ENCODE measurements at regions not wholly inside any gene's neighbourhood (a gene's known extent, or its start where the extent isn't known, plus 50 kb on each side); places are given as distances from the start of the nearest gene placed in this dataset.
"Not testable (repeated sequence)": the region's sequence is repeated elsewhere in the genome, so short reads cannot be mapped to it uniquely, and the experiment has no call there.

- TF ChIP-seq TCF3 (IDR thresholded peaks at IDR 0.05; ENCODE audit: borderline replicate concordance, insufficient read depth, low read depth, low read length) = no peak
- TF ChIP-seq, protein P1, sequence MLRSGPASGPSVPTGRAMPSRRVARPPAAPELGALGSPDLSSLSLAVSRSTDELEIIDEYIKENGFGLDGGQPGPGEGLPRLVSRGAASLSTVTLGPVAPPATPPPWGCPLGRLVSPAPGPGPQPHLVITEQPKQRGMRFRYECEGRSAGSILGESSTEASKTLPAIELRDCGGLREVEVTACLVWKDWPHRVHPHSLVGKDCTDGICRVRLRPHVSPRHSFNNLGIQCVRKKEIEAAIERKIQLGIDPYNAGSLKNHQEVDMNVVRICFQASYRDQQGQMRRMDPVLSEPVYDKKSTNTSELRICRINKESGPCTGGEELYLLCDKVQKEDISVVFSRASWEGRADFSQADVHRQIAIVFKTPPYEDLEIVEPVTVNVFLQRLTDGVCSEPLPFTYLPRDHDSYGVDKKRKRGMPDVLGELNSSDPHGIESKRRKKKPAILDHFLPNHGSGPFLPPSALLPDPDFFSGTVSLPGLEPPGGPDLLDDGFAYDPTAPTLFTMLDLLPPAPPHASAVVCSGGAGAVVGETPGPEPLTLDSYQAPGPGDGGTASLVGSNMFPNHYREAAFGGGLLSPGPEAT (IDR thresholded peaks at IDR 0.05; ENCODE audit: low read depth) = no peak
- TF ChIP-seq YY1 (IDR thresholded peaks at IDR 0.05; ENCODE audit: low read depth, low read length) = no peak
- no peak for TF ChIP-seq ZNF274 (IDR thresholded peaks at IDR 0.05; ENCODE audit: insufficient read depth, insufficient read length)
- TF ChIP-seq CBFB (IDR thresholded peaks at IDR 0.05; ENCODE audit: low read depth) = no peak
- TF ChIP-seq RAD21 (IDR thresholded peaks at IDR 0.05; ENCODE audit: insufficient read depth, low read depth, low read length) = no peak
- no peak for TF ChIP-seq SUZ12 (IDR thresholded peaks at IDR 0.05; ENCODE audit: unreplicated experiment)
- TF ChIP-seq SUPT20H (IDR thresholded peaks at IDR 0.05; ENCODE audit: borderline replicate concordance, control insufficient read depth, low read depth, low read length) = no peak
- no peak for TF ChIP-seq HDAC6 (IDR thresholded peaks at IDR 0.05; ENCODE audit: unreplicated experiment)
Observed at GRCh38 chr1:148333875-148334338, 149.2 kb downstream of the PPIAL4G start (continued).

DNA sequence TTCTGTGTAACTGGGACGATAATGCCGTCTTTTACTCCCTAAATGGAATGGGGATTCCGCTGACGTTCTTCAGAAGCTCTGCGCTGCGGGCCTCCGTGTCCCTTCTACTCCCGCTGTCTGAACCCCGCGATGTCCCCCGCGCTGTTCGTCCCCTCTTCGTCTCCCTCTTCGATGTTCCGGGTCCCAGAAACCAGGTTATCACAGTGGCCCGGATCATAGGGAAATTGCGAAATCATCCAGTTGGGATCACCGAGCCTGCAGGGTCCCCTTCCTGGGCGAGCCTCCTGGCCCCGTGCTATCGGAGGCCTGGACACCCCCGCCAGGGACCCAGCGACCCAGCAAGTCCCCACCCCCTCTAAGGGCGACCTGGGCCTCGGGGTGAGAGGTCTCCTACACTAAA is 154.2 kb downstream of the PPIAL4G start:
- no TSS peak for BruUV-seq (replicated peaks)
- Histone ChIP-seq H3K4me1 (ENCODE audit: control insufficient read depth, insufficient read depth, low read length) (no peaks in the 10 kb centered on the region), H3K27ac (ENCODE audit: control insufficient read depth, insufficient read depth) (no peak overlapping the region), H3K4me2 (ENCODE audit: control insufficient read depth, insufficient read depth) (no peak overlapping the region), H4K20me1 (ENCODE audit: control insufficient read depth, insufficient read depth) (no peaks in the 10 kb centered on the region), H2AFZ (ENCODE audit: control insufficient read depth, low read depth, low read length) (no peak overlapping the region), H3K9ac (ENCODE audit: control insufficient read depth, insufficient read depth, low read length) (no peak overlapping the region), H3K4me3 (no peak overlapping the region), H3K36me3 (ENCODE audit: control insufficient read depth in 2 of 2, insufficient read depth in 2 of 2, low read length in 1 of 2) (no peaks in the 10 kb centered on the region), H3K9me3 (replicated peaks; ENCODE audit: control insufficient read depth, insufficient read depth, low read length) (peaks cover 3% of the 10 kb centered on the region; the same call in 1 of the 3 replicates), H3K27me3 (replicated peaks in 1 of 2; ENCODE audit: control insufficient read depth in 2 of 2, insufficient read depth in 2 of 2, low read length in 1 of 2) (peaks cover 0 to 1% of the 10 kb centered on the region in 2 experiments; a peak in 1 of 4 replicates), H3K79me2 (ENCODE audit: control insufficient read depth, insufficient read depth, low read length) (no peaks in the 10 kb centered on the region)
- in situ Hi-C loops (cut with MboI) = no loop called here
- SMC1A ChIA-PET (ENCODE audit: uncharacterized antibody, unreplicated experiment) = no interaction called here
- CTCF ChIA-PET = no interaction called here
- WGBS (ENCODE audit: insufficient coverage, insufficient replicate concordance, low lambda C conversion rate, missing lambda C conversion rate) = 66% methylated on average over 22 of the region's 26 CpGs
- TF ChIP-seq FOXK2 (IDR thresholded peaks at IDR 0.05) = no peak
- no peak for TF ChIP-seq MYC (IDR thresholded peaks at IDR 0.05; ENCODE audit: insufficient read depth, insufficient read length, insufficient replicate concordance, low read length, severe bottlenecking)
- TF ChIP-seq, protein P2, sequence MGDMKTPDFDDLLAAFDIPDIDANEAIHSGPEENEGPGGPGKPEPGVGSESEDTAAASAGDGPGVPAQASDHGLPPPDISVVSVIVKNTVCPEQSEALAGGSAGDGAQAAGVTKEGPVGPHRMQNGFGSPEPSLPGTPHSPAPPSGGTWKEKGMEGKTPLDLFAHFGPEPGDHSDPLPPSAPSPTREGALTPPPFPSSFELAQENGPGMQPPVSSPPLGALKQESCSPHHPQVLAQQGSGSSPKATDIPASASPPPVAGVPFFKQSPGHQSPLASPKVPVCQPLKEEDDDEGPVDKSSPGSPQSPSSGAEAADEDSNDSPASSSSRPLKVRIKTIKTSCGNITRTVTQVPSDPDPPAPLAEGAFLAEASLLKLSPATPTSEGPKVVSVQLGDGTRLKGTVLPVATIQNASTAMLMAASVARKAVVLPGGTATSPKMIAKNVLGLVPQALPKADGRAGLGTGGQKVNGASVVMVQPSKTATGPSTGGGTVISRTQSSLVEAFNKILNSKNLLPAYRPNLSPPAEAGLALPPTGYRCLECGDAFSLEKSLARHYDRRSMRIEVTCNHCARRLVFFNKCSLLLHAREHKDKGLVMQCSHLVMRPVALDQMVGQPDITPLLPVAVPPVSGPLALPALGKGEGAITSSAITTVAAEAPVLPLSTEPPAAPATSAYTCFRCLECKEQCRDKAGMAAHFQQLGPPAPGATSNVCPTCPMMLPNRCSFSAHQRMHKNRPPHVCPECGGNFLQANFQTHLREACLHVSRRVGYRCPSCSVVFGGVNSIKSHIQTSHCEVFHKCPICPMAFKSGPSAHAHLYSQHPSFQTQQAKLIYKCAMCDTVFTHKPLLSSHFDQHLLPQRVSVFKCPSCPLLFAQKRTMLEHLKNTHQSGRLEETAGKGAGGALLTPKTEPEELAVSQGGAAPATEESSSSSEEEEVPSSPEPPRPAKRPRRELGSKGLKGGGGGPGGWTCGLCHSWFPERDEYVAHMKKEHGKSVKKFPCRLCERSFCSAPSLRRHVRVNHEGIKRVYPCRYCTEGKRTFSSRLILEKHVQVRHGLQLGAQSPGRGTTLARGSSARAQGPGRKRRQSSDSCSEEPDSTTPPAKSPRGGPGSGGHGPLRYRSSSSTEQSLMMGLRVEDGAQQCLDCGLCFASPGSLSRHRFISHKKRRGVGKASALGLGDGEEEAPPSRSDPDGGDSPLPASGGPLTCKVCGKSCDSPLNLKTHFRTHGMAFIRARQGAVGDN (IDR thresholded peaks at IDR 0.05) = no peak
- RAD21 ChIA-PET (ENCODE audit: unreplicated experiment) = no interaction called here
- intact Hi-C loops (cut with micrococcal nuclease; ENCODE audit: unreplicated experiment) = no loop called here
- DNase-seq (ENCODE audit: low read depth, low spot score) = no peak
- no peak for FAIRE-seq
- no peak for ATAC-seq
- POLR2A ChIA-PET = no interaction called here

GRCh38 chr1:148325031-148325430 is 158.1 kb downstream of the PPIAL4G start:
- DNase-seq (ENCODE audit: low read depth, low spot score); ATAC-seq; H3K9ac ChIP-seq (ENCODE audit: control insufficient read depth, insufficient read depth, low read length); H3K4me3 ChIP-seq; CTCF ChIA-PET; H4K20me1 ChIP-seq (ENCODE audit: control insufficient read depth, insufficient read depth); H3K79me2 ChIP-seq (ENCODE audit: control insufficient read depth, insufficient read depth, low read length); H3K4me1 ChIP-seq (ENCODE audit: control insufficient read depth, insufficient read depth, low read length); H3K36me3 ChIP-seq (ENCODE audit: control insufficient read depth in 2 of 2, insufficient read depth in 2 of 2, low read length in 1 of 2); FAIRE-seq; H2AFZ ChIP-seq (ENCODE audit: control insufficient read depth, low read depth, low read length); POLR2A ChIA-PET; intact Hi-C loops (cut with micrococcal nuclease; ENCODE audit: unreplicated experiment); H3K4me2 ChIP-seq (ENCODE audit: control insufficient read depth, insufficient read depth); SMC1A ChIA-PET (ENCODE audit: uncharacterized antibody, unreplicated experiment); H3K27ac ChIP-seq (ENCODE audit: control insufficient read depth, insufficient read depth); H3K9me3 ChIP-seq (replicated peaks; ENCODE audit: control insufficient read depth, insufficient read depth, low read length); BruUV-seq (replicated peaks); RAD21 ChIA-PET (ENCODE audit: unreplicated experiment); in situ Hi-C loops (cut with MboI); H3K27me3 ChIP-seq (replicated peaks in 1 of 2; ENCODE audit: control insufficient read depth in 2 of 2, insufficient read depth in 2 of 2, low read length in 1 of 2): not testable (repeated sequence)
- WGBS (ENCODE audit: insufficient coverage, insufficient replicate concordance, low lambda C conversion rate, missing lambda C conversion rate) = 70% methylated on average over 17 of the region's 17 CpGs
